ENCODE measurements at regions not wholly inside any gene's neighbourhood (a gene's known extent, or its start where the extent isn't known, plus 50 kb on each side); places are given as distances from the start of the nearest gene placed in this dataset.

DNA sequence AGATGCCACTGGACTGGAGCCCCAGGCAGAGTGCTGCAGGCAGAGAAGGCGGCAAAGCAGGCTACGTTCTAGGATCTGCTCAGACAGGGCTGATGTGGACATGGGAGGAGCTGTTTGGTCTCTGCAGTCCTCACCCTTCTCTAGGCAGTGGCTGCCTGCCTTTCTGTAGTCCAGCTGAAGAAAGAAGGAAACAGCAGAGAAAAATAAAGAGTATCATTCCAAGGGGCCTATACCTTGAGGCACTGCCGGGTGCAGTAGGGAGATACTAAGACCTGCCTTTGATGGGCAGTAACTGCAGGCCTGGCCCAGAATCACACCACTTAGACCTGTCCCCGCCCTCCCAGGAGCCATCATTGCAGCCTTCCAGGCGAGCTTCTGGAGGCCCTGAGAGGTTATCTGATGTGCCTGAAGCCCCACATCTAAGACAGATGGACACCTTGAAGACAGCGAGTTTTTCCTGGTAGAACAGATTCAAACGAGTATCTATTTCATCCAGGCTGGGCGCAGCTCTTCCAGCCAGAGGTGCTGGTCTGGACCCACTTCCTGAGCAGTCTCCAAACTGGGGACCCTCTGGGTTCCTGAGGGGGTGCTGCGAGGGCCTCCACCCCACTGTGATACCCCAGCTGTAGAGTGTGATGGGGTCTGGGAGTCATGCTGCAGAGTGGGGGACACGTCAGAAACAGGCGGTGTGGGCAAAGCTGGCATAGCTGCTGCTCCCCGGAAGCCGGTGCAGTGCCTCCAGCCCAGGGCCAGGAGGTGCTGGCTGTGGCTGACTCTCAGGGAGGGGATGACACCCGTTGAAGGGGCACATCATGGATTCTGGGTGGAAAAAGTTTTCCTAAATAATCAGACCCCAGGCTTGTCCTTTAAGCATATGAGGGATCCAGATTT lies 87.3 kb upstream of the OTOS start:
- DNase-seq: no peak

DNA sequence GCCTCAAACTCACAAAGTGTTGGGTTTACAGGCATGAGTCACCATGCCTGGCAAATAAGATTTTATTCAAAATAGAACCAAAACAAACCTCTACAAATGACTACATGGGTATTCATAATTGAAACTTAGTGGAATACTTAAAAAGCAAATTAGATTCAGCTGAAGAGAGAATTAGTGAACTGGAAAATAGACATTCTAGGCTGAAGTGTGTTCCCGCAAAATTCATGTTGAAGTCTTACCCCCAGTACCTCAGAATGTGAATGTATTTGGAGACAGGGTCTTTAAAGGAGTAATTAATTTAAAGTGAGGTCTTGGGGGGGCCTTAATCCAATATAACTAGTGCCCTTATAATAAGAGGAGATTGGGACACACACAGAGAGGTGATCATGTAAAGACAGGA lies 88.5 kb upstream of the OTOS start:
- no peak for DNase-seq

DNA sequence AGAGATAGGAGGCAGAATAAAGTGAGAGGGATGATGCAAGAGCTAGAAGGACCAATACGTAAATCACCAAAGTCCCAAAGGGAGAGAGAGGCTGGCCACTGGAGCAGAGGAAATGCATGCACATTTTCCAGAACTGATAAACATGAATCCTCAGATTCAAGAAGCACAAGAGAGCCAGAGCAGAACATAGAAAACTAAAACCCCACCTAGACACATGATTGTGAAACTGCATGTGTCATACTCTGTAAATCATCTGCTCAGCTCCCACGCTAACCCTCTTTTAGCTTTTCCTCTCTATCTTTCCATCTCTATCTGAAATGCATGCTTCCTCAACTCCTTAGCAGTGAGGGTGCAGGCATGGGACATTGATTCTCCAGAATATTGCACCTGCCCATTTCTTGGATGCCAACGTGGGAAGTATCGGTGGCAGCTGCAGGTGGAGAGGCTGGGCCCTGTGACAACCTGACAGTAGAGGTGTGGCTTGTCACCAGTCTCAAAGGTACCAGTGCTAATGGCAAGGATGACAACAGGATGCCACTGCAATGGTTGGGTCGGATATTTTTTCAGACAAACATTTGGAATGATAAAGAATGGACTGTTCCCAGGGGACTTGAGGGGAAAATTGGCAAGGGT lies 89.3 kb upstream of the OTOS start:
- no peak for DNase-seq

DNA sequence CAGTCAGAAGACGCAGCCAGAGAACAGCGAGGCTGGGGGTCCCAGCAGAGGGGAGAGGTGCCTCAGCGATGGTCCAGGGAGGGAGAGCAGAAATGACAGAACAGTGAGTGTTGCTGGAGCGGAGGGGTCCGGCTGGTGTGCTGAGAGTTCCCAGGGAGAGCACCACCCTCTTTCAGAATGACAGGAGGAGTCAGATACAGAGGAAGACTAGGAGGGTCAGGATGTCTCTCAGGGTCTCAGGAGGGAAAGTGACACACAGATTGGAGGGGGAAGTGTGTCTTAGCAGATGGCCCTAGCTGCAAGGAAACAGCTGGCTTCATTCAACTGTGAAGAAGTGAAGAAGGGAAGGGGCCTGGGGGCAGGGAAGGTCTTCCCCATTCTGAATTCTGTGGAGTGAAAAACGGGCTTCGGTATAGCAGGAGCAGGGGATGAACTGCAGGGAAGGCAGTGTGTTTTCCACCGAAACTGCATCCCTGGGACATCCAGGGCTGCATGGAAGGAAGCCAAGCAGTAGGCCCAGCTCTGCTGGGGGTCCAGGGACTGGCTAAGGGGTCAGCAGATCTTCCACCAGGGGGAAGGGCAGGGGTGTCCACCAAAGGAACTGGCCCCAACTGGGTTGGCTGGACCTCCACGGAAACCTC lies 90.0 kb upstream of the OTOS start:
- no peak for DNase-seq

DNA sequence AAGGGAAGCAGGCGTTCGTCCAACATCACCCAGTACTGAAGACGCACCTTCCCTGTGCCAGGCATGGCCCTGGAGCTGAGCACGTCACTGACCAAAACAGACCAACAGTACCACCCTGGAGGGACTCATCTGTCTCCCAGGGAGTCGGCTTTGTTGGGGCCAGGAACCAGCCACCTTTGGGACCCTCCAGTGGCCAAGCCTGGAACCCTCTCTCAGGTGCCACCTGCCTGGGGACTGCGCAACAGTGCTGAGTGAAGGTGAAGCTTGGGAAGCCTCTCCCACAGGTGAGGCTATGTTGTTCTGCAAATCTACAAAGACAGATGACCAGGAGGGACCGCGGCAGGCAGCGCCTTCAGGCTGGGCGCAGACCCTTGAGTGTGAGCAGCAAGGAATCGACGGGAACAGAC lies 91.4 kb upstream of the OTOS start:
- no peak for DNase-seq

DNA sequence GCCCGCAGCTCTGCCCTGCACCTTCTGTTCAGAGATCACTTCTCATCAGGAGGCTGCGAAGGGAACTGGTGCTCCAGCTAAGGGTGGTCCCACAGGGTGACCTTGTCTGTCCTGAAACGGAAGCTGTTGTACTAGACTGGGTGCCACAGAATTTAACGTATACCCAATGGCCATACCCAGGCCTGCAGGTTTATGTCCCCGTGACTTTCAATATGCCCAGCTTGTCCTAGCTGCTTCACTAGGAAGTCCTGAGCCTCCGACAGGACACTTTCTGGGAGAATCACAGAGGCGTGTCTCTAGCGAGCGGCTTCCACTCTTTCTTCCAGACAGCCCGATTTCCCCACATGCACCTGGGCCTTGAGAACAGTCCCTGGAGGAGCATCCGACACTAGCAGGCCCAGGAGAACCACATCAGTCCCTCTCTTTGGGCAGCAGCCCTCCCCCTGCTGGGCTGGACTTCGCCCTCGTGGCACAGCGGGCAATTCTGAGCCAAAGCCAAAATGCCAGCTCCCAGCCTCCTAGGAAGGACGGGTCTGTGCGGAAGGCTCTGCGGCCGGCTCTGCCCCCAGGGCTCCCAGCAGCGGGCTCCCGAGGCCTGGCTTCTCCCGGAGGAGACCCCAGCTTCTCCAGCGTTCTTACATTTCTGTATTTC lies 91.9 kb upstream of the OTOS start:
- no peak for DNase-seq

DNA sequence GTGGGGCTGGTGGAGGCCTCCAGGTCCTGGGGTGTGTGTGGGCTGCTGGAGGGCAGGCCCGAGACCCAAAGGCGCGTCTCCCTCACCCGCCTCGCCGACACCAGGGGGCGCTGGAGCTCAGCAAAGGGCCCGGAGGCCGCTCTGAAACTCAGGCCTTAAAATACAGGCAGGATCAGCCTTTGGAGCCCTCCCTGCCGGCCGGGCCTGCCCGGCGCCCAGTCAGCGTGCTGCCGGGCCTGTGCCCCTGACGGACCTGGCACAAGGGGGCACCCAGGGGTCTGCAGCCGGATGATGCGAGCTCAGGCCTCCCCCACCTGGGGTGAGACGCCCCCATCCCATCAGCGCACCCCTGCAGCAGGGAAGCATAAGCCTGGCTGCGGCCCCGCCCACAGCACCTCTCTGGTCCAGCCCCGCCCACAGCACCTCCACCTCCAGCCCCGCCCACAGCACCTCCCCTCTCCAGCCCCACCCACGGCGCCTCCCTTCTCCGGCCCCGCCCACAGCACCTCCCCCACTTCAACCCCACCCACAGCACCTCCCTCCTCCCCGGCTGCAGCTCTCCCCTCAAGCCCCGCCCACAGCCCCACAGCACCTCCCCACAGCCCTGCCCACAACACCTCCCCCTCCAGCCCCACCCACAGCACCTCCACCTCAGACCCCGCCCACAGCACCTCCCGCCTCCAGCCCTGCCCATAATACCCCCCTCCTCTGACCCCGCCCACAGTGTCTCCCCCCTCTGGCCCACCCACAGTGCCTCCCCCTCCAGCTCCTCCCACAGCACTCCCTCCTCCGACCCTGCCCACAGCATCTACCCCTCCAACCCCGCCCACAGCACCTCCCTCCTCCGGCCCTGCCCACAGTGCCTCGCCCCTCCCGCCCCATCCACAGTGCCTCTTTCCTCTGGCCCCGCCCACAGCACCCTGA lies 92.8 kb upstream of the OTOS start:
- DNase-seq: peak; percentile 56 to 77

DNA sequence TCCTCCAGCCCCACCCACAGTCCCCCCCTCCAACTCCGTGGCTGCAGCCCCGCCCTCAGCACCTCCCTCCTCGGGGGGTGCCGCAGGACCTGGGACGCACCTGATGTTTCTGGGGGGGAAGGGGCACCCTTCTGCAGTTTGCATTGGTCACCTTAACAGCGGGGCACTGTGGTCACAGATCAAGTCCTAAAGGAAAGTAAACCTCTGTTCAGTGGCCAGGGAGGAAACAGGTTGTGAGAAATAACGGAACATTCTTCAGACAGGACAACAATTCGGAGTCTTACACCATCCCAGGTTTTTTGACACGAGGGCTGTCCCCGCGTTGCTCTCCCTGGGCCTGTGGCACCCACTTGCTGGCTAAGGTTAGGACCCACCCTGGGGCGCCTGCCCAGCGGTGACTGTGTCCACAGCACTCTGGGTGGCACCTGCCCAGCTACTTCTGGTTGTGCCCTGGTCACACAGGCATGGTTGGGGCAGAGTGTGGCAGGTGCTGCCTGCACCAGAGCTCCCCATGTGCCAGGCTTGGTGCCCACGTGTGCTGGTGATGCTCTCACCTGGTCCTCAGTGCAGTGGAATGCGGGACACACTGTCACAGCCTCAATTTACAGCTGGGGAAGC lies 93.5 kb upstream of the OTOS start:
- DNase-seq: no peak

DNA sequence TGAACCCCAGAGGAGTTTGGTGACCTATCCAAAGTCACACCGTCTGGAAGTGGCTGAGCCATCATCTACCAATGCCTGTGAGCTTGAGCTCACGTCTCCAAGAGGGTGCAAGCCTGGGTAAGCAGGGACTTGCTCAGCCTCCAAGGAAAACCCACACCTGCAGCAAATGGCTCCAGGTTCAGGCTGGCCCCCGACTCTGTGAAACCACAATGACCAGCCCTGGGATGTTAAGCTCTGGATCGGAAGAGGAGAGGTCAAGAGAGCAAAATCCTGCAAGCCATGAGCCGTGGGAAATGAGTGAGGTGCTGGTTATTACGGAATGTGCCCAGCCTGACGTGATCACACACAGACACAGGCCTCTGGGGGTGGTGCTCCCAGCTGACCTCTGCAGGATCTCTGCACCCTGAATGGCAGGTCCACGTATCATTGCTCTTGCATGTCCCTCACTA lies 94.1 kb upstream of the OTOS start:
- no peak for DNase-seq

DNA sequence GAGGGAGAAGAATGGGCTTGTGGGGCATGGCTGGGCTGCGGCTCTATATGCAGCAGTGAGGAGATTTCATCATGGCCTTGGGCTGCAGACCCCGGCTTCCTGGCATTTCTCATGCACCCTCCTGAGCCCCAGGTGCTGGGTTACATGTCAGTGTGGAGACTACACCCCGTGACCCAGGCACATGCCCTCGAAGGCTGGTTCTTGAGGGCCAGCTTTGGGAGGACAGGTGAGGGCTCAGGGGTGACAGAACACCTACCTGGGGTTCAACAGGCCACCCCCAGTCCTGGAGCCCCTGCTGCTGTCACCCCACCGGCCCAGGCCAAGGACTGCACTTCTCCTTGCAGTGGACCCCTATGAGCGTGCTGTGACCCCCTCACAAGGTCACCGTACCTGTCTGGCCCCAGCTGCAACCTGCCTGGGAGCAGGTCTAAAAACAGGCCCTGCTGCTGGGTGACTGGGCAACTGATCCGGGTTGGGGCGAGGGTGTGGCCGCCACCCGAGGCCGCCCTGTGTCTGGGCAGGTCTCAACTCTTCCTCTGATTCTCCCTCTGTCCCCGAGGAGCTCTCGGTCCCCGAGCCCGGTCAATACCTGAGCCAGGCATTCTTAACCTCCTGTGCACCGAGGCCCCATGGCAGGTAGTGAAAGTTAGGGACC lies 94.8 kb upstream of the OTOS start:
- no peak for DNase-seq

DNA sequence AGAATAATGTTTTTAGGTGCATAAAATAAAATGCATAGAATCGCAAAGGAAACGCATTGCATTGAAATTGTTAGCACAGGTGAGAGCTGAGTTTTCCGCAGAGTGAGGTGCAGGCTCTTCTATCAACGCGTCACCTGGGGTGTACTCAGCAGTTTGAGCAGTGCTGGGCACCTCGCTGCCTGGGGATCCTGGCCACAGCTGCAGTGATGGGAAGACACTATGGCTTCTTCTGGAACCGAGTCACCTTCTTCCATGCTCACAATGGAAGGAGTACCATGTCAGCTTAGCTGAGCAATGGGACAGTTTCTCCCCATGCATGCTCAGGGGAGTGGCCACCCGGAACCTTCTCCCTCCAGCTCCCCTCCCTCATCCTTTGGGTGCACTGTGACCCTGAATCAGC lies 95.4 kb upstream of the OTOS start:
- DNase-seq: no peak

DNA sequence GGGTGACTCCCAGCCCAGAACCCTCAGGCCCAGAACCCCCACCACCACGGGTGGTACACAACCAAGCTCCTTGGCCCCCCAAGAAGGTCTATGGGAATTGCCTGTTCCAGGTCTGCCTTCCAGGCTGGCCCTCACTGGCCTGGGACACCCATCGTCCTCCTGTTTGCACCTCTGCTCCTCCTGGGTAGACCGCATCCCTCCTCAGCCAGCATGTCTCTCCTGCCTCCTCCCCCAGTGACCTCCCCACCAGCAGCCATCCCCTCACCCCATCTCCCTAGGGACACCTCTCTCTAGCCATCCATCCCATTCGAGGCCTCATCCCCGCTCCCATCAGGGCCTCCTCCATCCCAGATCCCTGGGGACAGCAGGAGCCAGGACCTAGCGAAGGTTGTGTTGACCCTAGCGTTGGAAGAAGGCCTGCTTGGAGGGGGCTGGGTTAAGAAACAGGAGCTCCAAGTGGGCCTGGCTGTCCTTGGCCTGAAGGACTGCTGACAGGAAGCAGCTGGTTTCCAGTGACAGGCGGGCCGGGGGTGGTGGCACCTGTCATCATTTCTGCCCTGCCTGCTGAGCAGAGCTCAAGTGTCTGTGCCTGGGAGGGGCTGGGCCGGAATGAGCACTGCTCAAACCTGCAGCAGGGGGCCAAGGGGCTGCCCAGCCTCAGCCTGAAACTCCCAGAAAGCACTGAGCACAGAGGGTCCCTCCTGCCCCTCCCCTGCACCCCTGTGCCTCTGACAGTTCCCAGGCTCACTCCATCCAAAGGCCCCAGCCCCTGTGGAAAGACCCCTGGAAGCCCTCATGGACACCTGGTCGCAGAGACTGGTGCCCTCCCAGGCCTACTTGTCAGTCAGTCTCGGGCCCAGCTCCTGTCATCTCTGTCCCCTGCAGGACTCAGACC lies 96.0 kb upstream of the OTOS start:
- no peak for DNase-seq

DNA sequence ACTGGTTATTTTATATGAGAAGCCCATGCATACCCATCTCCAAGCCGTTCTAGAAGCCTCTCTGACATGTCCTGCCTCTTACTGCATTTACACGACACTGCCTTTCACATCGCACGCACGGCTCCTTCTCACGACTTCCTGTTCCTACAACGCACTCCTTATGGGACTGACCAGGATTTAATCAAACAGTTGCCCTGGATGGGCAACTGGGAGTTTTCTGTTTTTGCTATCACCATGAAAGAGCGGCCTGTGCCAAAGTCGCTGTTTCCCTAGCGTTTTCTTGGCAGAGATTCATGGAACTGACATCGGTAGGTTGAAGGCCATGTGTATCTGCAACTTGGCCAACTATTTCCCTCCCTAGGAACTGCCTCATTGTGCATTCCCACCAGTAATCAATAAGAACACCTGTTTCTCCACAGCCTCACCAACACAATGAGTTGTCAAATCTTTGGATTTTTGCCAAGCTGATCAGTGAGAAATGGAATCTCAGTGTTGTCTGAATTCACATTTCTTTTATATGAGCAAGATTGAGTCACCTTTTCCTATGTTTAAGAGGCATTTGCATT lies 97.2 kb upstream of the OTOS start:
- no peak for DNase-seq

DNA sequence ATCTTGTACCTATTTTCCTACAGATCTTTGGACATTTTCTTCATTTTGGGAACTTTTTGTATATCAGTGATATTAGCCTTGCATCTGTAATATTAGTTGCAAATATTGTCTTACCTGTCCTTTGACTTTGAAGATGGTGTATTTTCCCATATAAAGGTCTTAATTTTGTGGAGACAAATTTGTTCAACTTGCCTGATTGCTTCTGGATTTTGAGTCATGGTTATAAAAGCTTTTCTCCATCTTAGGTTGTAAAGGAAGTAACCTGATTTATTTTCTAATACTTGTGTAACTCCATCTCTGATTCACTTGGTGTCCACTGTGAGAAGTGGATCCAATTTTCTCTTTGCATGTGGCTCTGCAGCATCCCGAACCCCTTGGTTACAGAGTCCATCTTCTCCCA lies 97.7 kb upstream of the OTOS start:
- DNase-seq: no peak

DNA sequence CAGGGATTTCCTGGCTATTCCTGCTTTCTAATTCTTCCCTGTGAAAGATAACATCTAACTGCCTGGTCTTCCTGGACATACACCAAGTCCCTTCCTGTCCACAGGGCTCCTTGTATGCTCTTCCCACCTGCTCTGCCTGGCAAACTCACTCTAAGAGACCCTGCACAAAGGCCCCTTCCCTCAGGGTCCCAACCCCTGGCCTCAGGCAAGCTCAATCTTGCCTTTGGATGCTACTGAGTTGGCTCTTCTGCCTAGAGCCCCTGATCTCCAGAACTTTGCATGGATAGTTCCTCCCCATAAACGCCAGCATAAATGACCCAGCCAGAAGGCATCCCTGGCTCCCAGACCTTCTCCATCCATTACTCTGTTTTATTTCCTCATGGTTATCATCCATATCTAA lies 98.3 kb upstream of the OTOS start:
- DNase-seq: no peak

DNA sequence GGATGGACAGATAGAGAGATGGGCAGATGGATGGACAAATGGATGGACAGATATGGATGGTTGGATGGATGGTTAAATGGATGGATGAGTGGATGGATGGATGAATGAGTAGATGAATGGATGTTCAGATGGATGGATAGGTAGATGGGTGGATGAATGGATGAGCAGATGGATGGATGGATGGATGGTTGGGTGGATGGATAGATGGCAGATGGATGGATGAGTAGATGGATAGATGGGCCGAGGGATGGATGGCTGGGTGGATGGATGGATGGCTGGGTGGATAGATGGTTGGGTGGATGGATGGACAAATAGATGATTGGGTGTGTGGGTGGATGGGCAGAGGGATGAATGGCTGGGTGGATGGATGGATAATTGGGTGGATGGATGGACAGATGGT lies 98.9 kb upstream of the OTOS start:
- no peak for DNase-seq

DNA sequence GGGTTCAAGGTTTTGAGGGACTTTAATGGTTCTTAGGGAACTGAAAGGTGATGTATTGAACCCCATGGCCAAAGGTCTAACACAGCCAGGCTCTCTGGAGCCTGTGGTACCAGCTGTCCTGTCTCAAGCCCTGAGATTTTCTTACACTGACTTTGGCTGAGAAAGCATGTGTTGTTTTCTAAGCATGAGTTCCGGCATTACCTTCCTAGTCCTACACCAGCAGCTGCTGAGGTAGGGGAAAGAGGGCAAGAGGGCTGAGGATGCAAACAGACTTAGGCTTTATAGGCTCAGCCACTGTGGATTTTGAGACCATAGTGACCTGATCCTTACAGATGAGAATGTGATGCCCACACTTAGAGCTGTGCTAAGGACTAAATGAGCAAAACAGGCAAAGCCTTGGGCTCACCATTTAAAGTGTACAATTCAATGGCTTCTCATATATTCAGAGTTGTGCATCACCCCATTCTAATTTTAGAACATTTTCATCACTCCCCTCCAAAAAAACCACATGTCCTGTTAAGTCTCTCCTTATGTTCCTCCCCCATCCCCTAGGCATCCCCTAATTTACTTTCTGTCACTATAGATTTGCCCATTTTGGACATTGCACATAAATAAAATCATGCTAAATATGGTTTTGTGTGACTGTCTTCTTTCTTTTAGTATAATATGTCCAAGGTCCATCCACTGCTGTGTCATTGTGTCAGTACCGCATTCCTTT lies 99.7 kb upstream of the OTOS start:
- no peak for DNase-seq

DNA sequence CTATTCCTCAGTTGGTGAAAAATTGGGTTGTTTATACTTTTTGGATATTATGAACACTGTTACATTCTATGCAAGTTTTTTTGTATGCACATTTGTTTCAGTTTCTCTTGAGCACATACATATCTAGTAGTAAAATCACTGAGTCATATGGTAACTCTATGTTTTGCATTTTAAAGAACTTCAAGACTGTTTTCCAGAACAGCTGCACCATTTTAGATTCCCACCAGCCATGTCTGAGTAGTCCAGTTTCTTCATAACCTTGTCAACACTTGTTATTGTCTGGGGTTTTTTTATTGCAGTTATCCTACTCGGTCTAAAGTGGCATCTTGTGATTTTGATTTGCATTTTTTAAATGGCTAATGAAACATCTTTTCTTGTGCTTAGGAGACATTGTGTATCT lies 100.3 kb upstream of the OTOS start:
- DNase-seq: no peak

DNA sequence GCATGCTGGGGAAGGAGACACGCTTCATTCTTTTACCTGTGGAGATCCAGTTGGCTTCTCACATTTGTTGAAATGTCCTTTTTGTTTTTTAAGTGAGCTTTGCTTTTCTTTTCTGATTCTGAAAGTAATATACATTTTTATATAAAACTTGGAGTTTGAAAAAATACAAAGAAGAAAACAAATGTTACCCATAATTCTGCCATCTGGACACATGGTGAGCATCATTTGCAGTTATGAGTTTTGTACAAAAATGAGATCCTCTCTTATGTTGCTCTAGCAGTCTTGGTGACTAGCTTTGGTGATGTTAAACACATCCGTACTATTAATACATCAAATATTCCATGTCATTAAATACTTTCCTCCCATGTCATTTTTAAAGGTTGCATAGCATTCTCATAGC lies 101.1 kb upstream of the OTOS start:
- no peak for DNase-seq
